Spleen (tissue), 11 donors: ENCODE measurements at regions not wholly inside any gene's neighbourhood (a gene's known extent, or its start where the extent isn't known, plus 50 kb on each side); places are given as distances from the start of the nearest gene placed in this dataset.
A peak's percentile ranks its signal among the peaks of the same experiment; 100 is the strongest.

Experiments used
- DNase-seq: peaks from one replicate; pipeline ENCODE4 v3.0.0-alpha.2; 2020
- H3K27ac ChIP-seq, 8 donors: fragments of 200-600 bp; sonication (generic) in 7 of 8; 1 replicate in 4 of 8; 2 replicates in 4 of 8; pipeline versions ENCODE4 v1.5.0 to v1.8.0; 2016 to 2021; ENCODE audit warnings: inconsistent platforms in 4 of 8, mild to moderate bottlenecking in 4 of 8, moderate library complexity in 1 of 8
- H3K27me3 ChIP-seq, 7 donors: fragments of 200-600 bp; sonication (generic) in 6 of 7; replicated peaks in 1 of 7; 1 replicate in 4 of 7; 2 replicates in 3 of 7; pipeline versions ENCODE4 v1.5.0 to v1.8.0; 2016 to 2021; ENCODE audit warnings: inconsistent platforms in 3 of 7, mild to moderate bottlenecking in 1 of 7
- H3K36me3 ChIP-seq, 6 donors: fragments of 200-600 bp; sonication (generic) in 5 of 6; 1 replicate in 4 of 6; 2 replicates in 2 of 6; pipeline versions ENCODE4 v1.5.0 to v1.8.0; 2016 to 2021; ENCODE audit warnings: inconsistent platforms in 2 of 6
- H3K4me1 ChIP-seq, 6 donors: fragments of 200-600 bp; sonication (generic) in 5 of 6; 1 replicate in 3 of 6; 2 replicates in 3 of 6; pipeline versions ENCODE4 v1.5.0 to v1.8.0; 2016 to 2021; ENCODE audit warnings: inconsistent platforms in 3 of 6
- H3K4me3 ChIP-seq, 8 donors: fragments of 200-600 bp; sonication (generic) in 7 of 8; 1 replicate in 4 of 8; 2 replicates in 4 of 8; pipeline versions ENCODE4 v1.5.0 to v1.8.0; 2016 to 2021; ENCODE audit warnings: inconsistent platforms in 4 of 8, mild to moderate bottlenecking in 4 of 8, moderate library complexity in 2 of 8
- H3K9me3 ChIP-seq, 8 donors: fragments of 200-600 bp; sonication (generic) in 7 of 8; 1 replicate in 4 of 8; 2 replicates in 4 of 8; pipeline versions ENCODE4 v1.5.0 to v1.8.0; 2016 to 2021; ENCODE audit warnings: inconsistent platforms in 4 of 8
- CTCF ChIP-seq, 11 experiments: fragments of 200-600 bp in 7 of 11; fragments of 450-650 bp in 4 of 11; sonication (generic) in 4 of 11; IDR thresholded peaks in 8 of 11; conservative IDR thresholded peaks in 3 of 11; 1 replicate in 7 of 11; 2 replicates in 4 of 11; pipeline versions ENCODE4 v1.4.0 to v1.8.0; 2016 to 2021; ENCODE audit warnings: antibody characterized with exemption in 11 of 11, inconsistent platforms in 4 of 11, mild to moderate bottlenecking in 1 of 11
- POLR2A ChIP-seq, 3 donors: fragments of 450-650 bp; IDR thresholded peaks; one replicate each; pipeline ENCODE4 v1.5.1; 2017; ENCODE audit warnings: antibody characterized with exemption in 3 of 3, mild to moderate bottlenecking in 1 of 3
- POLR2AphosphoS5 ChIP-seq, 3 donors: sonication (generic); formaldehyde crosslinking; IDR thresholded peaks; one replicate each; pipeline ENCODE4 v1.5.1; 2017; ENCODE audit warnings: antibody characterized with exemption in 3 of 3
- WGBS, 5 donors: extraction: QIAGEN DNeasy Blood & Tissue Kit in 3 of 5; methylation state at CpG; one replicate each; pipeline versions ENCODE4 v1.1.5 to v1.1.7; 2013 to 2018; 5-methylcytosine and 5-hydroxymethylcytosine counted together
- intact Hi-C: fragments of 100-400 bp; cut with DNase I; formaldehyde crosslinking; loops from one replicate; pipeline ENCODE4 v1.15.0; 2023; ENCODE audit warnings: low total_unique reads
- donor health status: healthy with polysubstance abuse.
- donor health status: DM: no; HTN: no; CAD: no; lungs with moderate emphysema.
- donor health status: DM: no; HTN: no; CAD: no.
- donor health status: Bipolar disorder and iron deficiency.
- donor health status: healthy.
- donor health status: DM: no; HTN: no; CAD: no.
- donor health status: DM: yes; HTN: yes; CAD: no.

GRCh38 chr2:24412812-24413211 lies 52.5 kb upstream of the ITSN2 start:
- Histone ChIP-seq H3K4me3 (no peak overlapping the region), H3K27ac (no peak overlapping the region), H3K9me3 (no peaks in the 10 kb centered on the region), H3K27me3 (peaks cover 0 to 16% (median 0%) of the 10 kb centered on the region in 7 donors), H3K36me3 (no peaks in the 10 kb centered on the region), H3K4me1 (no peaks in the 10 kb centered on the region)
- intact Hi-C loops: loop anchor here (5.0 kb wide), 1 partner anchor 714 kb away; no protein-coding TSS in a partner anchor
- WGBS, 5 donors: 82 to 96% (median 93%) methylated on average over 3 of the region's 3 CpGs
- DNase-seq: no peak
- TF ChIP-seq POLR2AphosphoS5 (IDR thresholded peaks at IDR 0.05): no peak
- no peak for TF ChIP-seq POLR2A (IDR thresholded peaks at IDR 0.05)
- no peak for TF ChIP-seq CTCF (IDR thresholded peaks at IDR 0.05 in 8 of 11, conservative IDR thresholded peaks at IDR 0.05 in 3 of 11)

- Histone ChIP-seq H3K4me3 (no peak overlapping the region), H3K9me3 (no peaks in the 10 kb centered on the region), H3K27me3 (peaks cover 0 to 16% (median 0%) of the 10 kb centered on the region in 7 donors), H3K27ac (no peak overlapping the region), H3K36me3 (no peaks in the 10 kb centered on the region), H3K4me1 (no peaks in the 10 kb centered on the region)
- no peak for DNase-seq
- TF ChIP-seq CTCF (IDR thresholded peaks at IDR 0.05 in 8 of 11, conservative IDR thresholded peaks at IDR 0.05 in 3 of 11): no peak
- no peak for TF ChIP-seq POLR2A (IDR thresholded peaks at IDR 0.05)
- no peak for TF ChIP-seq POLR2AphosphoS5 (IDR thresholded peaks at IDR 0.05)
- WGBS, 5 donors: 85 to 92% (median 90%) methylated on average over 4 of the region's 4 CpGs
- intact Hi-C loops: loop anchor here (2.0 to 5.0 kb wide), 2 partner anchors 415 to 716 kb away; no protein-coding TSS in a partner anchor
Observed at GRCh38 chr2:24411488-24412151, 51.3 kb upstream of the ITSN2 start.

GRCh38 chr2:24410976-24411375 lies 50.6 kb upstream of the ITSN2 start:
- no peak for DNase-seq
- H3K27me3 ChIP-seq: peaks cover 0 to 16% (median 0%) of the 10 kb centered on the region in 7 donors
- H3K4me3 ChIP-seq: no peak overlapping the region
- WGBS, 5 donors: 87 to 98% (median 92%) methylated on average over 2 of the region's 2 CpGs
- no peaks in the 10 kb centered on the region for H3K36me3 ChIP-seq
- no peak overlapping the region for H3K27ac ChIP-seq
- intact Hi-C loops: loop anchor here (2.0 to 5.0 kb wide), 2 partner anchors 416 to 716 kb away; no protein-coding TSS in a partner anchor
- TF ChIP-seq POLR2A (IDR thresholded peaks at IDR 0.05) (no peak), CTCF (IDR thresholded peaks at IDR 0.05 in 8 of 11, conservative IDR thresholded peaks at IDR 0.05 in 3 of 11) (no peak), POLR2AphosphoS5 (IDR thresholded peaks at IDR 0.05) (no peak)
- H3K4me1 ChIP-seq: no peaks in the 10 kb centered on the region
- H3K9me3 ChIP-seq: no peaks in the 10 kb centered on the region

- H3K4me3 ChIP-seq: no peak overlapping the region
- H3K27ac ChIP-seq: no peak overlapping the region
- intact Hi-C loops: loop anchor here (2.0 to 5.0 kb wide), 2 partner anchors 417 to 717 kb away; no protein-coding TSS in a partner anchor
- H3K9me3 ChIP-seq: no peaks in the 10 kb centered on the region
- TF ChIP-seq POLR2AphosphoS5 (IDR thresholded peaks at IDR 0.05) (no peak), CTCF (IDR thresholded peaks at IDR 0.05 in 8 of 11, conservative IDR thresholded peaks at IDR 0.05 in 3 of 11) (peak; percentile 69 to 86 (median 81))
- 51 to 59% (median 56%) methylated on average over 13 of the region's 13 CpGs for WGBS, 5 donors
- peaks cover 0 to 16% (median 0%) of the 10 kb centered on the region in 7 donors for H3K27me3 ChIP-seq
- H3K36me3 ChIP-seq: no peaks in the 10 kb centered on the region
- H3K4me1 ChIP-seq: no peaks in the 10 kb centered on the region
- DNase-seq: no peak
Observed at GRCh38 chr2:24409700-24410556, 49.6 kb upstream of the ITSN2 start.
